GM18520 (cell line): ENCODE measurements at regions not wholly inside any gene's neighbourhood (a gene's known extent, or its start where the extent isn't known, plus 50 kb on each side); places are given as distances from the start of the nearest gene placed in this dataset.

ENCODE experiments used
- ATAC-seq: cut with Tn5 transposase; IDR thresholded peaks from one replicate; pipeline ENCODE4 v1.9.1; 2021; ENCODE audit not compliant: unreplicated experiment

DNA sequence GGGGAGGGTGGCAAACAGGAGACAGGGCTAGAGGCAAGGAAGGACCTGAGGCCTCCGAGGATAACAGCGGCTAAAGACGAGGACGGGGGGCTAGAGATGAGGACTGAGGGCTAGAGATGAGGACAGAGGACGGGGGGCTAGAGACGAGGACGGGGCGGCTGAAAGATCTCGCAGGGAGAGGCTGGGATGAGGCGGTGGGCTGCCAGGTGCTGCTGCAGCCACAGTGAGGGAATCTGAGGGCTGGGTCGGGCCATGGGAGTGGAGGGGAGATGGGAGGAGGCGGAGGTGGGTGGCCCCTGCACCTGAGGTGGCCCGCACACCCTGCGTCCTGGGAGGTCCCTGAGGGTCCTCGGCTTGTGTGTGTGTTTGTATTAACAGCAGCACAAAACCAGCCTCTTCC is 350.2 kb upstream of the SALL3 start:
- no peak for ATAC-seq

DNA sequence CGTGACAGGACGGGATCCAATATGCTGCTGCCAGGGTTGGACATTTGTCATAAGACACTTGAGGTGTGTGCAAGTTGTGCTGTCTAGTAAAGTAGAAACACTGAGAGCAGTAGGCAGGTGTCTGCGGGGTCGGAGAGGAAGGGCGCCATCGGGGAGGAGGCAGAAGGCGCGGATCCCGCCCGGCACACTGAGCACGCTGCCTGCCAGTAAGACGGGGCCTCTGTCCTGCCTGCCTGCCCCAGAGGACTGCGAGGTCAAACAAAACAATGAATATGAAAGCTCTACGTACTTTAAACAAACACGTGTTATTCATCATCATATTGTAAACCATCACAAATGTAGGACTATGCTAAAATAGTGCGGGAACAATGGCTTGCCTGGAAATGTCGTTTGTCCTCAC is 349.3 kb upstream of the SALL3 start:
- ATAC-seq = no peak

DNA sequence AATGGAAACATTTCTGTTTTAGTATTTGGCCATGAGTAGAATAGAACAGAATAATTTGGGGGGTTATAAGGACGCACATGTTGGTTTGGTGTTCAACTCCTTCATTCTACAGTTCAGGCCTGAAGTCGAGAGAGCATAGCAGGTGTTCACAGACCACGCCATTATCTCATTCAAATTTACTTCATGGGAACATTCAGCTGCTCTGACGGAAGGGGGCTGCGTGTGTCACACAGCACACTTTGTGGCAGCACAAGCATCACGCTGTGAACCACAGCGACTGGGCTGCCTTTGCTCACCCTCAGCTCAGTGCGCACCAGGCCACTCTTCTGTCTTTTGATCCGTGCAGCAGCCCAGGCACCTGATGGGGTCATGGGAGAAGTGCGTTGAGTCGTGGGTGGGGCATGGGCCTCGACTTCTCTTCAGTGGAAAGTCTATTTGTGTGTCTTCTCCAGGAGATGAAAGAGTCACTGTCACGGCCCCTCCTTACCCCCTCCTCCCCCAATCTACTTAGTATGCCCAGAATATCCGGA is 348.6 kb upstream of the SALL3 start:
- no peak for ATAC-seq

DNA sequence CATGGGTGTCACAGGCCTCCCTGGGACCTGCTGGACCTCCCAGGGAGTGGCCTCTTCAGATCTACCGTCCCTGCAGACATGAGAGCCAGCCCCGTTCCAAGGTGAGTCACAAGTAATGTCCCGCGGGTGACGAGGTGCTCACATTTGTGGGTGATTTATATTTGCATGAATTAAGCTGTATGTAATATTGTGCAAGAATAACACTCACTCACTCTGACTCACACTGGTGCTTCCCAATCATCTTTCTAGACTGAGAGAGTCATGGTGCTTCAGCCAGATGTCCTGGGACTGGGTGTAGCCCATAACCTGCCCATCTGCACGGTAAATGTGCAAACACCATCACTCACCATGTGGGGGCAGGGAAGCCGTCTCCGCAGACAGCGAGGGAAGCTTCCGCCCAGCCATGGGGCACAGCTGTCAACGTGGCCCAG is 347.5 kb upstream of the SALL3 start:
- no peak for ATAC-seq

DNA sequence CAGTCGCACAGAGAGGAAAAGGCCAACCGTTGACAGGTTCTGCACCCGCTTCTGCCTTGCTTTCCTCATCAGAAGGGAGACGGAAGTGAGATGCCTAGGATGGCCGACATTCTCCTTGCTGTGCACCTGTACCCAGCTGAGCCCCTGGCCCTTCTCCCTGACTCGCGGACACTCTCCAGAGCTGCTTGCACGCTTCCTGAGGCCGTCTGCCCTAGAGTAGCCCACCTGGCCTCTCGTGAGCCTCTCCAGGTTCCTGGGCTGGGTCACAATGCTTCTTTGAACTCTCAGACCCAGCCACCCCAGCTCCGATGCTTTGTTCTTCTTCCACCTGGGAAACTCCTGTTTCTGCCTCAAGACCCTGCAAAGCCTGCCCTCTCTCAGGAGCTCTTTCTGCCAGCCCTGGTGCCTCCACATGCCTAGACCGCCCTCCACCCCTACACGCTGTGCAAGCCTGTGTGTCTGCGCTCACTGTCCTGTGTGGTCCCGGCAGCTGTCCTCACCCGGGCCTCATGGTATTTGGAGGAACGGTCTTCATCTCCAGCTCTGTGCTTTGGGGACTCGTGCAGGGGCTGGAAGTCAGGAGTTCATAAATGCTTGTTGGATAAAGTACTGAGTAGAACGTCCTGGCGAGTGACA is 345.4 kb upstream of the SALL3 start:
- ATAC-seq = no peak

DNA sequence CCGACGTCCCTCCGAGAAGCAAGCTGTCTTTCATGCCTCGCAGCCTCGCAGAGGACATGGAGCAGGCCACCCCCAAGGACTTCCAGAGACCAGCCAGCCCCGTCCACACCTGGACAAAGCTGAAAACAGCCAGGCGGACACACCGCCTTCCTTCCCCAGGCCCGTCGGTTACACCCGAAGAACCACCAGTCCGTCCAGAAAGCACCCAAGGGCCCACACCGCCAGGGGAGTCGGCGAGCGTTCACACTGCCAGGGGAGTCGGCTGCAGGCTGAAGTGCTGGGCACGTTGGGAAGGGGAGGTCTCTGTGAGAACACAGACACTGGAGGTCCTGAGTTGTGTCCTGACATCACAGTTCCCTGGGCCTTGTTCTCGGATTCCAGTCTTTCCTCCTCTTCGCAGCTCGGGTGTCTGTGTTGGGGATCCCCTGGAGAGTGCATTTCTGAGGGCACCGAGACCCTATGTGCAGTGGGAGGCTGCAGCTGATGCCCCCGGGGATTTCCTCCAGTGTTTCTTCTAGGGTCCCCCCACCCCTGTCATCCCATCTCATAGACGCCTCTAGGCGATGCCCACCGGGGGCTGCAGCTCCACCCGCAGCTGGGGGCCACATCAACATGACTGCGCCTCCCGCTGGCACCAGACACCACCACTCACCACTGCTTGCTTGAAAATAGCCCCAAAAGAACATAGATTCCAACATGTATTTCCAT is 344.4 kb upstream of the SALL3 start:
- no peak for ATAC-seq

DNA sequence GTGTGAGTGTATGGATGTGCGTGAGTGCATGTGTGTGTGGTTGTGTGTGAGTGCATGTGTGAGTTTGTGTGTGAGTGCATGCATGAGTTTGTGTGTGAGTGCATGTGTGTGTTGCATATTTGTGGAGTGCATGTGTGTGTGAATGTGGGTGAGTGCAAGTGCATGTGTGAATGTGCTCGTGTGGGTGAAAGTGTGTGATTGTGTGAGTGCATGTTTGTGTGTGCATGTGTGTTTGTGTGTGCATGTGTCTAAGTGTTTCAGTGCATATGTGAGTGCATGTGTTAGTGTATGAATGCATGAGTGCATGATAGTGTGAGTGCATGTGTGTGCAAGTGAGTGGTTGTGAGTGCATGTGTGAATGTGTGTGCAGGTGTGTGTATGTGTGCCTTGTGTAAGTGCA is 343.4 kb upstream of the SALL3 start:
- no peak for ATAC-seq

- ATAC-seq = no peak
These were observed 341.9 kb upstream of the SALL3 start for GRCh38 chr18:78637442-78638402.

DNA sequence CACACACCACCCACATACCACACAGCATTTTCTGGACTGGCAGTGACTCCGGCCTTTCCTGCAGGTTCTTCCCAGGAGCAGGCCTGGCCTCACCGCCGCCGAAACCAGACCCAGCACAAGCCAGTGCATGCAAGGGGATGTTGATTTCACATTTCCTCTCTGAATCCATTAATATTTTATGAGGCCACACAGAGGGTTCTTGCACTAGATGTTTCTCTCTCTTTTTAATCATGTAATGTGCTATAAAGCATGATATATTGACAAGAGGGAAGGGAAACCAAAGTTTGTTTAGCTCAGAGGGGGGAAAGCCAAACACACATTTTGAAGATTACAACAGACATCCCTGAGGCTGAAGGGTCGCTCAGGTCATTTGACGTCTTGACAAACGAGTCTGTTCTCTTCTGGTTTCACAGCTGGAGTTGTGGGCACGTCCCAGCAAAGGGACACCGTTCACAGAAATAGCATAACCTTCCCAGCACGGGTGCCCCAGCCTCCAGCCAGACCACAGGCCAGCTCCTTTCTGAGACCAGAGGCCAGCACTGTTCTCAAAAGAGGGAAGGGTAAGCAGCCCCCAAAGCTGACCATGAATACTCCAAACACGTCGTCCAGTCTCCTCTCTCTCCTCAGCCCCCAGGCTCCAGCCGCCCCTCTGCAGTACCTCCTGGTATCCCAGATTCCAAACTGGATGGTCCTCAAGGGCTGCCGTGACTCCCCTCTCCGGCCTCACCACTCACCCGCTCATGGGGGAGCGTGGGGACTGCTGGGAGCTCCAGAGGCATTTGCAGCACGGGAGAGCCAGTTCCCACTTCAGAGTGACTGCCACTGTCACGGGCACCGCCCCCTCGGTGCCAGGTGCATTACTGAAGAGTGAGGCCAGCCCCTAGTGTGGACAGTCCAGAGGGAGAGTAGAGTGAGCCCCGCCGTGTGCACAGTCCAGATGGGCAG is 340.3 kb upstream of the SALL3 start:
- no peak for ATAC-seq

DNA sequence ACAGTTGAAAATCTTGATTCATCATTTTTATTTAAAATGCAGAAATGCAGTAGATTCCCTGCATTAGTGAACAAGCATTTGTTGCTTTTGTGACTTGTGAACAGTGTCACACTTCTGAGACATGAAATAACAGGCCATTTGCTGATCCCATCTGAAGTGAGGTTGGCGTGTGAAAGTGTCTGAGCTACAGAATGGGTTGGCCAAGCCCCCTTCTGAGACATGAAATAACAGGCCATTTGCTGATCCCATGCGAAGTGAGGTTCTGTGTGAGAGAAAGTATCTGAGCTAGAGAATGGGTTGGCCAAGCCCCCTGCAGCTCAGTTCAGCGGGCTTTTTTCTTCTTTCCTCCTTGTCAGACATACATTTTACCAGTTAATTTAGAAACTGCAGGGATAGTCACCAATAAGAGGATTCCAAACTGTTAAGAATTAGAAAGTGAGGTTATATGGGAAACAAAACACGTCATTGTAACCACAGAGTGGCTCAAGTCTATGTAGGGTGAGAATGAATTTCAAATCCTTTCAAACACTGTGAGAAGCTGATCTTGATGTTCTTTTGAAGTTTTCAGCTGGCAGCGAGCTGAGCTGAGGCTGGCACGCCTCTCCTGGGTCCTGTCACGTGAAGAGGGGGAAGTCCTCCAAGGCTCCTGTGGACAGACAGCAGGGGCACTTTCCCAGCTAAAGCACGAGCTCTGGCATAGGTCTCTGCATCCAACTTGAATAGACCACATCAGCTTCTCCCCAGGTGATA is 339.2 kb upstream of the SALL3 start:
- no peak for ATAC-seq

DNA sequence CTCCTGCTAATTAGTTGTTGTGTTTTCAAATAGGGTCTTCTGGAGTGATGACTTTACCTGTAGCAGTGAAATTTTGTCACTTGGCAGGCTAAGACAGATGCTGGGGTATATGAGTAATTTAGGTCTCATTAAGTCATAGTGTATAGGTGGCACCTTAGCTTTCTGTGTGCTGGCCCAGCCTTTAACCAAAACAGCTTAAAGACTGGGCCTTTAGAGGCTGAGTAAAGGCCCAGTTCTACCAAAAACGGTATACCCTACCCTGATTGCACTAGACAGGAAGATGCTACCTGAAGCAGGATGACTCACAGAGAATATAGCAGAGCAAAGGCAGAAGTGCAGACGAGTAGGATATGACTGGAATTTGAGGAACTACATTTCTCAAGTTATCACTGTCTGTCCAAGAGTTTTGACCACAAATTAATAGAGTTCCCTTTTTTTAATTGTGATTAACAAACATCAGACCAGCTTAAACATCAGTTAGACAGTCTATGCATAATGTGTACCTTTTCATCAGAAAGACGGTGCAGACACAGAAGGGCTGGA is 337.9 kb upstream of the SALL3 start:
- ATAC-seq = no peak

DNA sequence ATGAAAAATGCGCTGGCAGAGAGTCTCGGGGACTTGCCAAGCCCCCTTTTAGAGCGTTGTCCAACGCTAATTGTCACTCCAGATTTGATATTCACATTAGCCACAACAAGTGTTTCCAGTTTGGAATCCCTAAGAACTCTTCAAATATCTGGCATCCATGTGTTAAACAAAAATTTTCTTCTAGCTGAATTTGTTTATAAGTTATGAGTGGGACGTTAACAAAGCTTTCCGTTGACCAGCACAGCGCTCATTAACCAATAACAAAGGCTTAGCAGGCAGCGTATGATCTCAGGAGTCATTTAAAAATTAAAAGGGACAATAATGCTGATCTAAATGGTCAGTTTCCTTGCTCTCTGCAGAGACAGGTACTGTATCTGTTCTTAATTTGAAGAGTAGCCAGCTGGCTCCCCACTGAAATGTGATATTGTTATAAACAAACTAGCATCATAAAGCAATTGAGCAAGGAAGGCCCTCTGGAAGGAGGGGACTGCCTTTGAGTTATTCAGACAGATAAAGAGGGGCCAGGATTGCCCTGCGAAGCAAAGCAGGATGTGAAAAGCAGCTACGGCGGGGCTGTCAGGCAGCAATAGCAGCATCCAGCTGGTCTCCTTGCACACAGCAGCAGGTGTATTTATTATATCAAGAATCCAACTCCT is 337.2 kb upstream of the SALL3 start:
- ATAC-seq = no peak

GRCh38 chr18:78643004-78643403 is 336.6 kb upstream of the SALL3 start:
- peak; percentile 43 for ATAC-seq

GRCh38 chr18:78643981-78644380 is 335.6 kb upstream of the SALL3 start:
- no peak for ATAC-seq

- no peak for ATAC-seq
These were observed 334.4 kb upstream of the SALL3 start for GRCh38 chr18:78645216-78645615.

- no peak for ATAC-seq
These were observed 332.6 kb upstream of the SALL3 start for GRCh38 chr18:78647018-78647417.

DNA sequence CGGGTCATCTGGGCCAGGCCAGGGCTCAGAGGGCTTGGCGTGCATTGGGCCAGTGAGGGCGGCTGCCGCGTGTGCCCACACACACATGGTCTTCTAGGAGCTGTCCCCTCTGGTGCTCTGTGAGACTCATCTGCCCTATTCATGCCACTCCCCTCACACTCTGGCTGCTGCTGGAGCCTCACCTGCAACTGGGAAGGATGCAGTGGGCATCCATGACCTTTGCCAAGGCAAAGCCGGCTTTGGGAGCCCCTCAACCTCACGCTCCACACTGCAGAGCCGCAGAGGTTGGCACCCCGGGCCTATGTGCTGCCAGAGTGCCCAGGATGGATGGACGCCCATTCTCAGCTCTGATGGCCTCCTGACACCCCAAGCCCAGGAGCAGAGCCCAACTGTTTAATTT is 330.2 kb upstream of the SALL3 start:
- ATAC-seq = no peak

DNA sequence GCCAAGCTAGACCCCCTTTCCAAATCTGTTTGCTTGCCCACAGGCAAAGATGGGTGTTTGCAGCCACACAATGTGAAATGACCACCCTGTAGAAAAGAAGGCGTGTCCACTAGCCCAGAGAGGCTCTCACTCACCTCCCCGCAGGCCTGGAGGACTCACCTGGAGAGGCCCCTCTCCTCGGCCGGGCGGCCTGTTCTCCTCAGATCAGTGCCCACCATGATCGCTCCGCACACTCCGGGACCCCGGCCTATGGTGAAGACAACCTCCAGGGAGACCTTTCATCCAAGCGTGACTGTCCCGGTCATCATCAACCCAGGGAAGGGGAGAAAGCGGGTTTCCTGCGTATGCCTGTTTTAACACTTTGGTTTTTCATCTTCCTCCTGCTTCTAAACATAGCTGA is 328.7 kb upstream of the SALL3 start:
- no peak for ATAC-seq

GRCh38 chr18:78652001-78652545 is 327.5 kb upstream of the SALL3 start:
- no peak for ATAC-seq
